UCSD-AML1 (cell line): ENCODE measurements at regions not wholly inside any gene's neighbourhood (a gene's known extent, or its start where the extent isn't known, plus 50 kb on each side); places are given as distances from the start of the nearest gene placed in this dataset.

Experiments
- DNase-seq: peaks from one replicate; lab custom pipeline; 2025; ENCODE audit not compliant: unreplicated experiment; lab: John Stamatoyannopoulos, UW

- no peak for DNase-seq
Observed at GRCh38 chr3:72439321-72440183, 408.7 kb downstream of the SHQ1 start.

GRCh38 chr3:72437661-72438406, 410.4 kb downstream of the SHQ1 start:
- no peak for DNase-seq

GRCh38 chr3:72436863-72437592, 411.2 kb downstream of the SHQ1 start:
- no peak for DNase-seq

GRCh38 chr3:72434296-72434695, 413.9 kb downstream of the SHQ1 start:
- DNase-seq = no peak

- DNase-seq = no peak
Observed at GRCh38 chr3:72432246-72432645, 416.0 kb downstream of the SHQ1 start.

GRCh38 chr3:72429589-72430353, 418.5 kb downstream of the SHQ1 start:
- DNase-seq = no peak

- DNase-seq = no peak
Observed at GRCh38 chr3:72428803-72429202, 419.4 kb downstream of the SHQ1 start.

GRCh38 chr3:72427624-72428023, 420.6 kb downstream of the SHQ1 start:
- no peak for DNase-seq

- no peak for DNase-seq
Observed at GRCh38 chr3:72426618-72427397, 421.4 kb downstream of the SHQ1 start.

GRCh38 chr3:72423643-72424042, 424.6 kb downstream of the SHQ1 start:
- no peak for DNase-seq

GRCh38 chr3:72421786-72422185, 426.5 kb downstream of the SHQ1 start:
- no peak for DNase-seq

GRCh38 chr3:72421126-72421525, 427.1 kb downstream of the SHQ1 start:
- no peak for DNase-seq

- no peak for DNase-seq
Observed at GRCh38 chr3:72418856-72419255, 429.4 kb downstream of the SHQ1 start.

- no peak for DNase-seq
Observed at GRCh38 chr3:72418244-72418643, 430.0 kb downstream of the SHQ1 start.

- DNase-seq = no peak
Observed at GRCh38 chr3:72414481-72415016, 433.7 kb downstream of the SHQ1 start.

- DNase-seq = no peak
Observed at GRCh38 chr3:72413228-72413627, 435.0 kb downstream of the SHQ1 start.

GRCh38 chr3:72412340-72412956, 435.8 kb downstream of the SHQ1 start:
- no peak for DNase-seq

GRCh38 chr3:72411843-72412242, 436.4 kb downstream of the SHQ1 start:
- no peak for DNase-seq

- DNase-seq = no peak
Observed at GRCh38 chr3:72411126-72411525, 437.1 kb downstream of the SHQ1 start.
